ENCODE measurements at regions not wholly inside any gene's neighbourhood (a gene's known extent, or its start where the extent isn't known, plus 50 kb on each side); places are given as distances from the start of the nearest gene placed in this dataset.

GRCh38 chr1:73009938-73010337 lies 727.6 kb upstream of the NEGR1 start:
- no peak overlapping the region for H3K27ac ChIP-seq (ENCODE audit: low read length in 2 of 2)
- no peak for ATAC-seq (ENCODE audit: low read depth)
- Mint-ChIP-seq H3K27me3 (no peaks in the 10 kb centered on the region), H3K4me3 (no peak overlapping the region), H3K9me3 (ENCODE audit: insufficient read depth) (peaks cover 2% of the 10 kb centered on the region), H3K4me1 (no peaks in the 10 kb centered on the region), H3K27ac (no peak overlapping the region)
- H3K79me2 ChIP-seq (ENCODE audit: control insufficient read depth, insufficient read depth, low read length) = no peaks in the 10 kb centered on the region
- no peak overlapping the region for H2AFZ ChIP-seq (ENCODE audit: insufficient read depth, low read depth, low read length, poor library complexity, severe bottlenecking)
- no peak overlapping the region for H3K4me2 ChIP-seq (replicated peaks; ENCODE audit: low read depth, low read length, poor library complexity, severe bottlenecking)
- WGBS (ENCODE audit: insufficient coverage) = no CpG with 5 or more reads among the region's 1 CpG
- H4K20me1 ChIP-seq (ENCODE audit: control insufficient read depth, insufficient read depth, low read length, poor library complexity, severe bottlenecking) = no peaks in the 10 kb centered on the region
- ChIA-PET CTCF (no interaction called here), POLR2A (no interaction called here)
- DNase-seq = no peak
- H3K36me3 ChIP-seq (replicated peaks in 1 of 2; ENCODE audit: control extremely low read depth in 1 of 2, control insufficient read depth in 1 of 2, extremely low read depth in 1 of 2, insufficient read depth in 2 of 2, low read length in 1 of 2) = no peaks in the 10 kb centered on the region
- TF ChIP-seq CTCF (IDR thresholded peaks at IDR 0.05) = no peak
- TF ChIP-seq EZH2 (IDR thresholded peaks at IDR 0.05; ENCODE audit: borderline replicate concordance, insufficient read depth, low read depth, low read length, poor library complexity, severe bottlenecking) = no peak
- intact Hi-C loops (cut with micrococcal nuclease) = no loop called here
- no peak overlapping the region for H3K9ac ChIP-seq (ENCODE audit: low read length)
- H3K27me3 ChIP-seq (replicated peaks in 1 of 4; ENCODE audit: control extremely low read depth in 1 of 4, control insufficient read depth in 3 of 4, insufficient read depth in 4 of 4, low read length in 3 of 4) = no peaks in the 10 kb centered on the region
- no peak overlapping the region for H3K4me3 ChIP-seq (ENCODE audit: control extremely low read depth in 1 of 5, extremely low read depth in 1 of 5, insufficient read depth in 1 of 5, low read depth in 2 of 5, low read length in 4 of 5)
- peaks cover 0 to 6% (median 0%) of the 10 kb centered on the region in 3 donors for H3K9me3 ChIP-seq (ENCODE audit: control extremely low read depth in 1 of 3, control insufficient read depth in 2 of 3, insufficient read depth in 1 of 3, low read length in 2 of 3)
- no peaks in the 10 kb centered on the region for H3K4me1 ChIP-seq (ENCODE audit: control insufficient read depth in 2 of 2, insufficient read depth in 2 of 2, low read length in 2 of 2)

- Histone ChIP-seq H3K4me3 (ENCODE audit: control extremely low read depth in 1 of 5, extremely low read depth in 1 of 5, insufficient read depth in 1 of 5, low read depth in 2 of 5, low read length in 4 of 5) (no peak overlapping the region), H3K4me2 (replicated peaks; ENCODE audit: low read depth, low read length, poor library complexity, severe bottlenecking) (no peak overlapping the region), H2AFZ (ENCODE audit: insufficient read depth, low read depth, low read length, poor library complexity, severe bottlenecking) (no peak overlapping the region), H3K4me1 (ENCODE audit: control insufficient read depth in 2 of 2, insufficient read depth in 2 of 2, low read length in 2 of 2) (no peaks in the 10 kb centered on the region), H3K79me2 (ENCODE audit: control insufficient read depth, insufficient read depth, low read length) (no peaks in the 10 kb centered on the region), H3K9ac (ENCODE audit: low read length) (no peak overlapping the region), H3K36me3 (replicated peaks in 1 of 2; ENCODE audit: control extremely low read depth in 1 of 2, control insufficient read depth in 1 of 2, extremely low read depth in 1 of 2, insufficient read depth in 2 of 2, low read length in 1 of 2) (no peaks in the 10 kb centered on the region), H3K27ac (ENCODE audit: low read length in 2 of 2) (no peak overlapping the region), H3K27me3 (replicated peaks in 1 of 4; ENCODE audit: control extremely low read depth in 1 of 4, control insufficient read depth in 3 of 4, insufficient read depth in 4 of 4, low read length in 3 of 4) (no peaks in the 10 kb centered on the region), H3K9me3 (ENCODE audit: control extremely low read depth in 1 of 3, control insufficient read depth in 2 of 3, insufficient read depth in 1 of 3, low read length in 2 of 3) (peaks cover 0 to 6% (median 0%) of the 10 kb centered on the region in 3 donors), H4K20me1 (ENCODE audit: control insufficient read depth, insufficient read depth, low read length, poor library complexity, severe bottlenecking) (no peaks in the 10 kb centered on the region)
- TF ChIP-seq CTCF (IDR thresholded peaks at IDR 0.05) (no peak), EZH2 (IDR thresholded peaks at IDR 0.05; ENCODE audit: borderline replicate concordance, insufficient read depth, low read depth, low read length, poor library complexity, severe bottlenecking) (no peak)
- POLR2A ChIA-PET = no interaction called here
- intact Hi-C loops (cut with micrococcal nuclease) = no loop called here
- no peak for ATAC-seq (ENCODE audit: low read depth)
- H3K9me3 Mint-ChIP-seq (ENCODE audit: insufficient read depth) = peaks cover 2% of the 10 kb centered on the region
- no CpG with 5 or more reads among the region's 1 CpG for WGBS (ENCODE audit: insufficient coverage)
- CTCF ChIA-PET = no interaction called here
- H3K4me3 Mint-ChIP-seq = no peak overlapping the region
- H3K27ac Mint-ChIP-seq = no peak overlapping the region
- no peaks in the 10 kb centered on the region for H3K27me3 Mint-ChIP-seq
- no peak for DNase-seq
- H3K4me1 Mint-ChIP-seq = no peaks in the 10 kb centered on the region
These were observed 727.0 kb upstream of the NEGR1 start for GRCh38 chr1:73009311-73009710.

Data from B cell (primary cell).